Right lobe of liver (tissue), 6 donors: ENCODE measurements at regions not wholly inside any gene's neighbourhood (a gene's known extent, or its start where the extent isn't known, plus 50 kb on each side); places are given as distances from the start of the nearest gene placed in this dataset.

ENCODE experiments used
- ATAC-seq, 4 donors: fragments of 200-7000 bp; cut with Tn5 transposase; one replicate each; pipeline ENCODE4 v1.9.1; 2020; ENCODE audit warnings: mild to moderate bottlenecking in 4 of 4, moderate library complexity in 4 of 4
- DNase-seq, 3 donors: peaks; one replicate each; pipeline ENCODE4 v3.0.0-alpha.2; 2020
- H3K27ac ChIP-seq, 3 donors: fragments of 200-600 bp; one replicate each; pipeline ENCODE4 v1.8.0; 2022
- H3K27me3 ChIP-seq, 2 donors: fragments of 200-600 bp; one replicate each; pipeline ENCODE4 v1.8.0; 2022
- H3K36me3 ChIP-seq, 4 donors: fragments of 200-600 bp; sonication (generic) in 1 of 4; one replicate each; pipeline versions ENCODE4 v1.5.1 to v1.8.0; 2017 to 2022; ENCODE audit warnings: control low read depth in 1 of 4
- H3K4me1 ChIP-seq, 4 donors: fragments of 200-600 bp; sonication (generic) in 1 of 4; one replicate each; pipeline versions ENCODE4 v1.5.1 to v1.8.0; 2017 to 2022; ENCODE audit warnings: control low read depth in 1 of 4
- H3K4me3 ChIP-seq, 3 donors: fragments of 200-600 bp; one replicate each; pipeline ENCODE4 v1.8.0; 2022
- H3K9me3 ChIP-seq, 4 donors: fragments of 200-600 bp; sonication (generic) in 1 of 4; one replicate each; pipeline versions ENCODE4 v1.5.1 to v1.8.0; 2017 to 2022; ENCODE audit warnings: control low read depth in 1 of 4
- CTCF ChIP-seq, 4 donors: fragments of 200-600 bp in 3 of 4; fragments of 450-650 bp in 1 of 4; IDR thresholded peaks; one replicate each; pipeline versions ENCODE4 v1.5.1 to v1.8.0; 2016 to 2022; ENCODE audit warnings: antibody characterized with exemption in 4 of 4, mild to moderate bottlenecking in 2 of 4
- POLR2A ChIP-seq: fragments of 450-650 bp; IDR thresholded peaks from one replicate; pipeline ENCODE4 v1.6.1; 2017; ENCODE audit warnings: antibody characterized with exemption, mild to moderate bottlenecking
- WGBS: methylation state at CpG from one replicate; pipeline ENCODE4 v1.1.6; 2018; ENCODE audit warnings: low coverage, low lambda C conversion rate; ENCODE audit not compliant: insufficient coverage; ENCODE audit errors: missing lambda C conversion rate; 5-methylcytosine and 5-hydroxymethylcytosine counted together
- intact Hi-C, 2 donors: fragments of 100-400 bp; cut with DNase I; formaldehyde crosslinking; loops; one replicate each; pipeline versions ENCODE4 v1.11.2 to v1.14.1; 2022
- donor health status: DM: no; HTN: yes; CAD: no.
- donor health status: DM: no; HTN: no; CAD: no.
- donor health status: DM: no; HTN: no; CAD: no.
- donor health status: DM: no; HTN: yes; CAD: no.
- donor health status: DM: no; HTN: yes; CAD: no.

DNA sequence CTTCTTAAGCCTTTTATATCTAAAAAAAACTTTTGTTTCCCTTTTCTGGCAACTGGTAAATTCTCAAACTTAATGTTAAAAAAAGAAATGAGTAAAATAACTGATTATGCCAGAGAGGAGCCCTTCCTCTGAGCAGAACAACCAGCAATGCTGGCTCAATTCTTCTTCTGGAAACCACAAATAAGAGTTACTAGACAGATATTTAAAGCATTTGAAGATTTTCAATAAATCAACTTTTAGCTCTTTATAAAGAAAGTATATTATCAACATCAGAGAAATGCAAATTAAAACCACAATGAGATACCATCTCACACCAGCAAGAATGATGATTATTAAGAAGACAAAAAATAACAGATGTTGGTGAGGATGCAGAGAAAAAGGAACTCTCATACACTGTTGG is 61.1 kb upstream of the TCF21 start:
- H3K36me3 ChIP-seq, result no peaks in the 10 kb centered on the region

GRCh38 chr6:133833949-133834359 is 55.0 kb upstream of the TCF21 start:
- Histone ChIP-seq H3K4me1 (no peaks in the 10 kb centered on the region), H3K4me3 (no peak overlapping the region), H3K27me3 (no peaks in the 10 kb centered on the region), H3K9me3 (no peaks in the 10 kb centered on the region), H3K27ac (no peak overlapping the region), H3K36me3 (no peaks in the 10 kb centered on the region)
- WGBS, result 47% methylated on average over 3 of the region's 3 CpGs
- DNase-seq (no peak), ATAC-seq (no peak)
- TF ChIP-seq CTCF (IDR thresholded peaks at IDR 0.05), result no peak
- TF ChIP-seq POLR2A, result no peak
- intact Hi-C loops, result no loop called here

More for the DNA sequence above, 61.1 kb upstream of the TCF21 start:
- no peaks in the 10 kb centered on the region for H3K9me3 ChIP-seq
- no peak overlapping the region for H3K27ac ChIP-seq
- TF ChIP-seq CTCF (IDR thresholded peaks at IDR 0.05) (no peak), POLR2A (no peak)
- H3K27me3 ChIP-seq, result no peaks in the 10 kb centered on the region
- DNase-seq, result no peak
- no peaks in the 10 kb centered on the region for H3K4me1 ChIP-seq
- ATAC-seq, result no peak
- H3K4me3 ChIP-seq, result no peak overlapping the region
- intact Hi-C loops, result no loop called here

- no peaks in the 10 kb centered on the region for H3K4me1 ChIP-seq
- intact Hi-C loops, result no loop called here
- no peaks in the 10 kb centered on the region for H3K36me3 ChIP-seq
- no peaks in the 10 kb centered on the region for H3K27me3 ChIP-seq
- TF ChIP-seq POLR2A (no peak), CTCF (IDR thresholded peaks at IDR 0.05) (no peak)
- H3K27ac ChIP-seq, result no peak overlapping the region
- DNase-seq, result no peak
- no peak overlapping the region for H3K4me3 ChIP-seq
- ATAC-seq, result no peak
- no peaks in the 10 kb centered on the region for H3K9me3 ChIP-seq
- WGBS, result 46% methylated on average over 2 of the region's 2 CpGs
Measured at GRCh38 chr6:133834472-133835170, 54.3 kb upstream of the TCF21 start.

- Histone ChIP-seq H3K4me3 (no peak overlapping the region), H3K36me3 (no peaks in the 10 kb centered on the region), H3K9me3 (no peaks in the 10 kb centered on the region), H3K27me3 (no peaks in the 10 kb centered on the region), H3K27ac (no peak overlapping the region), H3K4me1 (no peaks in the 10 kb centered on the region)
- ATAC-seq (no peak), DNase-seq (no peak)
- WGBS, result 82% methylated on average over 4 of the region's 4 CpGs
- intact Hi-C loops, result no loop called here
- TF ChIP-seq CTCF (IDR thresholded peaks at IDR 0.05), result peak in 1 of 4 donors; percentile 7
- TF ChIP-seq POLR2A, result no peak
Measured at GRCh38 chr6:133835901-133836300, 53.0 kb upstream of the TCF21 start.
